H1 (cell line): ENCODE measurements at regions not wholly inside any gene's neighbourhood (a gene's known extent, or its start where the extent isn't known, plus 50 kb on each side); places are given as distances from the start of the nearest gene placed in this dataset.
A peak's percentile ranks its signal among the peaks of the same experiment; 100 is the strongest.

Experiments used
- CTCF ChIA-PET: fragments of 300-600 bp; sonication (Branson Sonifier 250); formaldehyde crosslinking; loops from one replicate; lab custom pipeline; 2021; ENCODE audit not compliant: partially characterized antibody; lab: Charles Lee
- POLR2A ChIA-PET: fragments of 300-600 bp; sonication (Branson Sonifier 250); formaldehyde crosslinking; loops from one replicate; lab custom pipeline; 2021; ENCODE audit warnings: inconsistent platforms; ENCODE audit not compliant: partially characterized antibody; lab: Charles Lee
- DNase-seq, 2 experiments: peaks; one replicate each; pipeline versions ENCODE4 v3.0.0 to v3.0.0-alpha.2; 2010 to 2022; ENCODE audit warnings: low spot score in 2 of 2, low read depth in 1 of 2, mixed read lengths in 1 of 2
- FAIRE-seq: peaks from 2 replicates; lab custom pipeline; 2011; peaks lifted over from hg19 to GRCh38; lab: Jason Lieb, UNC
- H2AFZ ChIP-seq: 2 replicates; pipeline ENCODE4 v1.8.1; 2012; ENCODE audit warnings: low read length, inconsistent platforms
- H2AK5ac ChIP-seq: 2 replicates; pipeline ENCODE4 v1.6.1; 2013; ENCODE audit warnings: low read depth, low read length
- H2BK120ac ChIP-seq: replicated peaks from 2 replicates; pipeline ENCODE3; 2013; ENCODE audit warnings: low read depth, low read length, inconsistent platforms
- H2BK12ac ChIP-seq: 2 replicates; pipeline ENCODE4 v1.6.1; 2013; ENCODE audit warnings: low read depth, low read length
- H2BK15ac ChIP-seq: 2 replicates; pipeline ENCODE4 v1.6.1; 2013; ENCODE audit warnings: low read length
- H2BK20ac ChIP-seq: 2 replicates; pipeline ENCODE4 v1.6.1; 2013; ENCODE audit warnings: low read length
- H2BK5ac ChIP-seq: 2 replicates; pipeline ENCODE4 v1.6.1; 2013; ENCODE audit warnings: low read depth, low read length
- H3K14ac ChIP-seq: 2 replicates; pipeline ENCODE4 v1.6.1; 2013; ENCODE audit warnings: inconsistent platforms; ENCODE audit not compliant: insufficient read length
- H3K18ac ChIP-seq: 2 replicates; pipeline ENCODE4 v1.6.1; 2013; ENCODE audit warnings: low read length; ENCODE audit errors: extremely low read depth
- H3K23ac ChIP-seq: 2 replicates; pipeline ENCODE4 v1.6.1; 2013; ENCODE audit warnings: inconsistent platforms; ENCODE audit not compliant: insufficient read length
- H3K23me2 ChIP-seq: 2 replicates; pipeline ENCODE4 v1.6.1; 2013; ENCODE audit warnings: low read depth, low read length
- H3K27ac ChIP-seq: 2 replicates; pipeline ENCODE4 v1.6.1; 2011; ENCODE audit warnings: low read depth, low read length, inconsistent platforms
- H3K27me3 ChIP-seq, 4 experiments: replicated peaks in 1 of 4; 1 replicate in 1 of 4; 2 replicates in 3 of 4; pipeline versions ENCODE4 v1.6.1 to v1.8.1; 2011 to 2013; ENCODE audit warnings: low read length in 3 of 4, mild to moderate bottlenecking in 3 of 4, inconsistent platforms in 2 of 4, mixed read lengths in 2 of 4, moderate library complexity in 1 of 4; ENCODE audit not compliant: control insufficient read depth in 3 of 4, insufficient read depth in 3 of 4; ENCODE audit errors: extremely low read depth in 1 of 4
- H3K36me3 ChIP-seq, 4 experiments: 2 replicates each; pipeline versions ENCODE4 v1.6.1 to v1.8.1; 2011 to 2013; ENCODE audit warnings: mild to moderate bottlenecking in 4 of 4, low read length in 3 of 4, moderate library complexity in 2 of 4, control low read depth in 1 of 4, inconsistent platforms in 1 of 4; ENCODE audit not compliant: insufficient read depth in 4 of 4, control insufficient read depth in 2 of 4
- H3K4ac ChIP-seq: replicated peaks from 2 replicates; pipeline ENCODE3; 2013; ENCODE audit warnings: low read length, low read depth, mixed read lengths, inconsistent platforms; ENCODE audit not compliant: insufficient read length
- H3K4me1 ChIP-seq, 4 experiments: replicated peaks in 1 of 4; 1 replicate in 1 of 4; 2 replicates in 3 of 4; pipeline versions ENCODE4 v1.6.1 to v1.8.1; 2011 to 2013; ENCODE audit warnings: low read length in 3 of 4, inconsistent platforms in 2 of 4, mixed read lengths in 1 of 4; ENCODE audit not compliant: insufficient read depth in 4 of 4, control insufficient read depth in 3 of 4
- H3K4me2 ChIP-seq, 2 experiments: 2 replicates each; pipeline versions ENCODE4 v1.6.1 to v1.8.1; 2011 to 2013; ENCODE audit warnings: low read depth in 2 of 2, low read length in 2 of 2, control low read depth in 1 of 2, inconsistent platforms in 1 of 2, mild to moderate bottlenecking in 1 of 2; ENCODE audit not compliant: insufficient read depth in 1 of 2
- H3K4me3 ChIP-seq, 4 experiments: fragments of 200-600, 300-600 bp in 1 of 4; sonication (generic), shearing (Covaris generic), sonication (Bioruptor Twin) in 1 of 4; 2 replicates each; pipeline versions ENCODE4 v1.5.1 to v1.8.1; 2011 to 2016; ENCODE audit warnings: low read length in 4 of 4, low read depth in 3 of 4, control low read depth in 2 of 4, inconsistent platforms in 2 of 4, mild to moderate bottlenecking in 2 of 4, mixed read lengths in 1 of 4, moderate library complexity in 1 of 4; ENCODE audit not compliant: insufficient read depth in 2 of 4; ENCODE audit errors: extremely low read depth in 1 of 4
- H3K56ac ChIP-seq: replicated peaks from 2 replicates; pipeline ENCODE3; 2013; ENCODE audit warnings: low read depth, mild to moderate bottlenecking, mixed read lengths, low read length, inconsistent platforms; ENCODE audit not compliant: insufficient read length
- H3K79me1 ChIP-seq: 2 replicates; pipeline ENCODE4 v1.6.1; 2013; ENCODE audit warnings: low read depth, low read length, control low read depth
- H3K79me2 ChIP-seq, 2 experiments: 2 replicates each; pipeline versions ENCODE4 v1.6.1 to v1.8.1; 2012 to 2013; ENCODE audit warnings: low read length in 2 of 2, mild to moderate bottlenecking in 2 of 2, inconsistent platforms in 1 of 2; ENCODE audit not compliant: insufficient read depth in 2 of 2, control insufficient read depth in 1 of 2
- H3K9ac ChIP-seq, 4 experiments: replicated peaks in 1 of 4; 1 replicate in 1 of 4; 2 replicates in 3 of 4; pipeline versions ENCODE4 v1.6.1 to v1.8.1; 2011 to 2013; ENCODE audit warnings: low read depth in 3 of 4, low read length in 3 of 4, control low read depth in 2 of 4, mild to moderate bottlenecking in 2 of 4, moderate library complexity in 2 of 4, inconsistent platforms in 1 of 4; ENCODE audit errors: extremely low read depth in 1 of 4
- H3K9me3 ChIP-seq, 2 experiments: 2 replicates each; pipeline versions ENCODE4 v1.6.1 to v1.8.1; 2012 to 2013; ENCODE audit warnings: mild to moderate bottlenecking in 2 of 2, moderate library complexity in 2 of 2, control low read depth in 1 of 2, inconsistent platforms in 1 of 2, low read depth in 1 of 2, low read length in 1 of 2, mixed read lengths in 1 of 2; ENCODE audit not compliant: insufficient read depth in 2 of 2
- H4K20me1 ChIP-seq, 2 experiments: replicated peaks in 1 of 2; 2 replicates each; pipeline versions ENCODE3 to v1.8.1; 2011 to 2013; ENCODE audit warnings: inconsistent platforms in 2 of 2, low read length in 2 of 2, mild to moderate bottlenecking in 1 of 2; ENCODE audit not compliant: insufficient read depth in 2 of 2, control insufficient read depth in 1 of 2
- H4K5ac ChIP-seq: 2 replicates; pipeline ENCODE4 v1.6.1; 2013; ENCODE audit warnings: low read length, low read depth, mixed read lengths, inconsistent platforms; ENCODE audit not compliant: insufficient read length
- H4K8ac ChIP-seq: 2 replicates; pipeline ENCODE4 v1.8.0; 2013; ENCODE audit warnings: mild to moderate bottlenecking, moderate library complexity, low read length, inconsistent platforms; ENCODE audit not compliant: insufficient read depth; ENCODE audit errors: extremely low read depth
- H4K91ac ChIP-seq: replicated peaks from 2 replicates; pipeline ENCODE3; 2013; ENCODE audit warnings: low read length, mixed read lengths, inconsistent platforms; ENCODE audit not compliant: insufficient read length
- BACH1 ChIP-seq: IDR thresholded peaks from 2 replicates; pipeline ENCODE4 v1.6.1; 2012; ENCODE audit warnings: low read length, improper control_type of control experiment
- BCL11A ChIP-seq, 2 experiments: IDR thresholded peaks; one replicate each; pipeline ENCODE4 v1.6.1; 2011; ENCODE audit warnings: low read depth in 2 of 2, low read length in 2 of 2, mild to moderate bottlenecking in 2 of 2
- CHD1 ChIP-seq: IDR thresholded peaks from 2 replicates; pipeline ENCODE4 v1.6.1; 2012; ENCODE audit warnings: low read depth, low read length, improper control_type of control experiment
- CREB1 ChIP-seq: IDR thresholded peaks from 2 replicates; pipeline ENCODE4 v1.6.1; 2012; ENCODE audit warnings: inconsistent platforms
- CTBP2 ChIP-seq: IDR thresholded peaks from 2 replicates; pipeline ENCODE4 v1.7.0; 2011; ENCODE audit warnings: borderline replicate concordance, mild to moderate bottlenecking, moderate library complexity, mixed read lengths, low read length; ENCODE audit not compliant: insufficient read depth, insufficient read length
- EZH2 ChIP-seq: fragments of 200-600 bp; sonication (generic); IDR thresholded peaks from 2 replicates; pipeline ENCODE4 v1.7.1; 2012; ENCODE audit warnings: low read depth, mild to moderate bottlenecking, moderate library complexity, low read length, inconsistent platforms; ENCODE audit not compliant: severe bottlenecking
- GTF2F1 ChIP-seq: IDR thresholded peaks from 2 replicates; pipeline ENCODE4 v1.6.1; 2012; ENCODE audit warnings: low read depth, low read length, improper control_type of control experiment, borderline replicate concordance
- KDM1A ChIP-seq: fragments of 200-600, 300-600 bp; sonication (generic); IDR thresholded peaks from 2 replicates; pipeline ENCODE4 v1.7.1; 2016; ENCODE audit warnings: mild to moderate bottlenecking, low read length, borderline replicate concordance
- KDM4A ChIP-seq: IDR thresholded peaks from one replicate; pipeline ENCODE4 v1.7.1; 2012; ENCODE audit warnings: low read depth, mild to moderate bottlenecking, moderate library complexity, low read length, inconsistent platforms; ENCODE audit not compliant: severe bottlenecking
- NANOG ChIP-seq: IDR thresholded peaks from 2 replicates; pipeline ENCODE4 v1.6.1; 2011; ENCODE audit warnings: low read length, low read depth, mild to moderate bottlenecking, inconsistent platforms; ENCODE audit not compliant: insufficient read depth, poor library complexity, severe bottlenecking
- NRF1 ChIP-seq: IDR thresholded peaks from 2 replicates; pipeline ENCODE4 v1.6.1; 2011; ENCODE audit warnings: mild to moderate bottlenecking, low read depth, low read length, improper control_type of control experiment
- POU5F1 ChIP-seq: IDR thresholded peaks from 2 replicates; pipeline ENCODE4 v1.6.1; 2011; ENCODE audit warnings: low read depth, mild to moderate bottlenecking, low read length, moderate library complexity
- SP1 ChIP-seq: IDR thresholded peaks from 2 replicates; pipeline ENCODE4 v1.6.1; 2011; ENCODE audit warnings: low read depth, low read length
- TAF7 ChIP-seq: optimal IDR thresholded peaks from 2 replicates; pipeline ENCODE3; 2011; ENCODE audit warnings: low read depth, mild to moderate bottlenecking, inconsistent platforms, low read length, moderate library complexity, borderline replicate concordance
- WGBS, 2 experiments: shearing (Covaris generic) in 1 of 2; methylation state at CpG; one replicate each; pipeline versions ENCODE4 v1.1.6 to v1.1.7; 2013 to 2015; ENCODE audit warnings: low lambda C conversion rate in 2 of 2, mixed read lengths in 2 of 2, inconsistent platforms in 1 of 2, low coverage in 1 of 2, missing lambda C conversion rate in 1 of 2; ENCODE audit not compliant: insufficient replicate concordance in 2 of 2, insufficient coverage in 1 of 2, insufficient read length in 1 of 2; ENCODE audit errors: extremely low coverage in 1 of 2, missing lambda C conversion rate in 1 of 2; 5-methylcytosine and 5-hydroxymethylcytosine counted together

GRCh38 chr14:104514156-104514848 is 65.3 kb upstream of the C14orf180 start:
- DNase-seq (peak in 1 of 2 experiments; percentile 24), FAIRE-seq (no peak)
- Histone ChIP-seq H3K14ac (no peak overlapping the region), H3K36me3 (no peaks in the 10 kb centered on the region), H3K56ac (no peak overlapping the region), H3K18ac (no peak overlapping the region), H3K27me3 (no peaks in the 10 kb centered on the region), H3K4ac (no peak overlapping the region), H3K4me1 (no peaks in the 10 kb centered on the region), H3K9me3 (peaks cover 13 to 21% of the 10 kb centered on the region in 2 experiments; a peak in 3 of 4 replicates), H2AK5ac (no peak overlapping the region), H4K8ac (no peak overlapping the region), H3K79me2 (no peaks in the 10 kb centered on the region), H3K4me2 (no peak overlapping the region), H2BK12ac (no peak overlapping the region), H2BK20ac (no peak overlapping the region), H2BK120ac (no peak overlapping the region), H4K5ac (no peak overlapping the region), H3K79me1 (no peaks in the 10 kb centered on the region), H2BK15ac (no peak overlapping the region), H4K91ac (no peak overlapping the region), H3K4me3 (no peak overlapping the region), H4K20me1 (peaks cover 0 to 2% of the 10 kb centered on the region in 2 experiments), H2BK5ac (no peak overlapping the region), H3K23me2 (peaks cover 2% of the 10 kb centered on the region; the same call in 1 of the 2 replicates), H3K23ac (no peak overlapping the region), H2AFZ (no peak overlapping the region), H3K9ac (0 out of 7 replicates have a peak overlapping the region, but pooled peaks of 1 of the 4 experiments have one; percentile 15), H3K27ac (no peak overlapping the region)
- ChIA-PET POLR2A (no interaction called here), CTCF (interaction anchor here (1.9 kb wide), 1 partner anchor 8 kb away, joined by 4 read pairs; no protein-coding TSS in a partner anchor)
- 91% methylated on average over 16 of the region's 16 CpGs; no CpG with 5 or more reads in 1 of the 2 experiments for WGBS, 2 experiments
- TF ChIP-seq CHD1, result no peak
- TF ChIP-seq BACH1, result no peak
- TF ChIP-seq EZH2, result no peak
- TF ChIP-seq KDM4A, result no peak
- TF ChIP-seq TAF7, result no peak
- TF ChIP-seq CREB1, result no peak
- TF ChIP-seq NANOG, result no peak
- no peak for TF ChIP-seq NRF1
- TF ChIP-seq GTF2F1, result no peak
- no peak for TF ChIP-seq BCL11A (IDR thresholded peaks at IDR 0.05; ENCODE audit: low read depth in 2 of 2, low read length in 2 of 2)
- TF ChIP-seq KDM1A, result no peak
- no peak for TF ChIP-seq CTBP2
- no peak for TF ChIP-seq POU5F1
- TF ChIP-seq SP1, result no peak
